Right atrium auricular region (tissue), 2 donors: ENCODE measurements at regions not wholly inside any gene's neighbourhood (a gene's known extent, or its start where the extent isn't known, plus 50 kb on each side); places are given as distances from the start of the nearest gene placed in this dataset.

Experiments used
- DNase-seq: peaks from one replicate; pipeline ENCODE4 v3.0.0-alpha.2; 2019; ENCODE audit warnings: low spot score
- H3K27ac ChIP-seq, 2 donors: fragments of 200-600 bp; sonication (generic); 1 replicate in 1 of 2; 2 replicates in 1 of 2; pipeline ENCODE4 v1.5.1; 2016 to 2019
- H3K27me3 ChIP-seq, 2 donors: fragments of 200-600 bp; sonication (generic); one replicate each; pipeline versions ENCODE4 v1.5.1 to v1.6.0; 2017 to 2019
- H3K36me3 ChIP-seq: fragments of 200-600 bp; sonication (generic); one replicate; pipeline ENCODE4 v1.5.1; 2016
- H3K4me1 ChIP-seq, 2 donors: fragments of 200-600 bp; sonication (generic); one replicate each; pipeline versions ENCODE4 v1.5.1 to v1.6.0; 2017 to 2019
- H3K4me3 ChIP-seq, 2 donors: fragments of 200-600 bp; sonication (generic); 1 replicate in 1 of 2; 2 replicates in 1 of 2; pipeline ENCODE4 v1.5.1; 2017 to 2019; ENCODE audit warnings: mild to moderate bottlenecking in 1 of 2, moderate library complexity in 1 of 2
- H3K9me3 ChIP-seq, 2 donors: fragments of 200-600 bp; sonication (generic); one replicate each; pipeline ENCODE4 v1.5.1; 2019
- TF ChIP-seq, protein P1 (sequence below), 2 donors: fragments of 200-600 bp; sonication (generic); IDR thresholded peaks; one replicate each; pipeline ENCODE4 v1.5.1; 2019; ENCODE audit warnings: antibody characterized with exemption in 2 of 2

DNA sequence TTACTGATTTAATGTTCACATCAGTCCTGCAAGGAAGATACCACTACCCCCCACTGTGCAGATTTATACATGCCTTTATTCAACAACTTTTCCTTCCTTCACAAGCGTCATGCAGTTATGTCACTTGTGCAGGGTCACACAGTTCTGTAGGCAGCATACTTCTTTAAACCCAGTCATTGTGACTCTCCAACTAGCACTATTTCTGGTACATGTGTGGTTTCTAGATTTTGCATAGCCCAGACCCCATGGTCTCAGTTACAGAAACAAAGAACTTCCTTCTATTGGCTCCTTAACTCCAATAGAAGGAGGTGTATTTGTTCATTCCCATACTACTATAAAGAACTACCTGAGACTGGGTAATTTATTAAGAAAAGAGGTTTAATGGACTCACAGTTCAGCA is 333.1 kb downstream of the ZNF516 start:
- H3K9me3 ChIP-seq, result no peaks in the 10 kb centered on the region
- H3K27me3 ChIP-seq, result no peaks in the 10 kb centered on the region
- H3K27ac ChIP-seq, result no peak overlapping the region
- no peak overlapping the region for H3K4me3 ChIP-seq
- H3K4me1 ChIP-seq, result no peaks in the 10 kb centered on the region
- TF ChIP-seq, protein P1, sequence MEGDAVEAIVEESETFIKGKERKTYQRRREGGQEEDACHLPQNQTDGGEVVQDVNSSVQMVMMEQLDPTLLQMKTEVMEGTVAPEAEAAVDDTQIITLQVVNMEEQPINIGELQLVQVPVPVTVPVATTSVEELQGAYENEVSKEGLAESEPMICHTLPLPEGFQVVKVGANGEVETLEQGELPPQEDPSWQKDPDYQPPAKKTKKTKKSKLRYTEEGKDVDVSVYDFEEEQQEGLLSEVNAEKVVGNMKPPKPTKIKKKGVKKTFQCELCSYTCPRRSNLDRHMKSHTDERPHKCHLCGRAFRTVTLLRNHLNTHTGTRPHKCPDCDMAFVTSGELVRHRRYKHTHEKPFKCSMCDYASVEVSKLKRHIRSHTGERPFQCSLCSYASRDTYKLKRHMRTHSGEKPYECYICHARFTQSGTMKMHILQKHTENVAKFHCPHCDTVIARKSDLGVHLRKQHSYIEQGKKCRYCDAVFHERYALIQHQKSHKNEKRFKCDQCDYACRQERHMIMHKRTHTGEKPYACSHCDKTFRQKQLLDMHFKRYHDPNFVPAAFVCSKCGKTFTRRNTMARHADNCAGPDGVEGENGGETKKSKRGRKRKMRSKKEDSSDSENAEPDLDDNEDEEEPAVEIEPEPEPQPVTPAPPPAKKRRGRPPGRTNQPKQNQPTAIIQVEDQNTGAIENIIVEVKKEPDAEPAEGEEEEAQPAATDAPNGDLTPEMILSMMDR (IDR thresholded peaks at IDR 0.05), result no peak
- no peak for DNase-seq
- no peaks in the 10 kb centered on the region for H3K36me3 ChIP-seq

DNA sequence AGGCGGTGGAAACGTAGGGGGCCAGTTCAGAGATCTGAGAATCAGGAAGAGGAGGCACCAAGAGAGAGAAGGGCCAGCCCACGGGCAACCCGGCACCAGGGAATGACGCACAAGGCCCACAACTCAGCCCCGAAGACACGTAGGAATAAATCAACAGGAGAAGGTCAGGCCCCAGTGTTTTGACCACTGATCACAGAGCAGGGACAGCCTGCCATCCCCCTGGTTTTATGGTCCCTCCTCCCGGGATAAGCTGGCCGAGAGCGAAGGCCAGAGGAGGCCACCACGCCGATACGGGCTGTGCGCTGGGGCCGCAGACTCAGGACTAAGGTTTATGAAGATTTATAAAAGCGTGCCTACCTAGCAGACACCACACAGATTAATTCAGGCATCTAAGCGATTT is 341.4 kb downstream of the ZNF516 start:
- Histone ChIP-seq H3K36me3 (no peaks in the 10 kb centered on the region), H3K4me1 (no peaks in the 10 kb centered on the region)
- TF ChIP-seq, protein P1 (IDR thresholded peaks at IDR 0.05), result no peak

GRCh38 chr18:76149734-76150133 is 345.3 kb downstream of the ZNF516 start:
- no peaks in the 10 kb centered on the region for H3K36me3 ChIP-seq

More for the DNA sequence above, 341.4 kb downstream of the ZNF516 start:
- no peak overlapping the region for H3K27ac ChIP-seq
- no peaks in the 10 kb centered on the region for H3K9me3 ChIP-seq
- no peak overlapping the region for H3K4me3 ChIP-seq
- no peaks in the 10 kb centered on the region for H3K27me3 ChIP-seq
- no peak for DNase-seq

DNA sequence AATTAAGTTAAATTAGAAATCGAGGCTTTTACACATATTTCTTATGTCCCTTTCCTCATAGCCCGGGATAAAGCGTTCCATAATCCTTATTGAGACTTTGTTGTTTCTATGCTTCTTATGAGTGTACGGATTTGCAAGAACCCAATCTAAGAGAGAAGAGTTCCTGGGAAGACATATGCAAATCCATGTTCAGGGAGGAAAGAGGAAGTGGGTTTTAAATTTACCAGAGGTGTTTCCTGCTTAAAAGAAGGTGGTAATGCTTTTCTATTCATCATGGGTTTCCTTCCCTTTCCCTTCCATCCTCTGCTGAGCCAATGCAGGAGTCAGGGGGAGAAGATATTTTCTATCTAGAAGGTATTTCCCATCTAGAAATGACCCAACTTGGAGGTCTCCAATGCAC is 345.8 kb downstream of the ZNF516 start:
- Histone ChIP-seq H3K4me3 (no peak overlapping the region), H3K36me3 (no peaks in the 10 kb centered on the region), H3K27me3 (no peaks in the 10 kb centered on the region), H3K27ac (no peak overlapping the region), H3K9me3 (no peaks in the 10 kb centered on the region), H3K4me1 (no peaks in the 10 kb centered on the region)
- no peak for DNase-seq
- TF ChIP-seq, protein P1 (IDR thresholded peaks at IDR 0.05), result no peak

More at GRCh38 chr18:76149734-76150133, 345.3 kb downstream of the ZNF516 start:
- H3K27ac ChIP-seq, result no peak overlapping the region
- no peaks in the 10 kb centered on the region for H3K4me1 ChIP-seq
- H3K27me3 ChIP-seq, result no peaks in the 10 kb centered on the region
- no peak overlapping the region for H3K4me3 ChIP-seq
- no peaks in the 10 kb centered on the region for H3K9me3 ChIP-seq
- no peak for DNase-seq
- TF ChIP-seq, protein P1 (IDR thresholded peaks at IDR 0.05), result no peak

- Histone ChIP-seq H3K4me1 (no peaks in the 10 kb centered on the region), H3K27ac (no peak overlapping the region), H3K36me3 (no peaks in the 10 kb centered on the region), H3K9me3 (no peaks in the 10 kb centered on the region), H3K27me3 (no peaks in the 10 kb centered on the region), H3K4me3 (no peak overlapping the region)
- TF ChIP-seq, protein P1 (IDR thresholded peaks at IDR 0.05), result no peak
- DNase-seq, result no peak
Measured at GRCh38 chr18:76145521-76146376, 349.3 kb downstream of the ZNF516 start.
